ENCODE measurements at regions not wholly inside any gene's neighbourhood (a gene's known extent, or its start where the extent isn't known, plus 50 kb on each side); places are given as distances from the start of the nearest gene placed in this dataset.

DNA sequence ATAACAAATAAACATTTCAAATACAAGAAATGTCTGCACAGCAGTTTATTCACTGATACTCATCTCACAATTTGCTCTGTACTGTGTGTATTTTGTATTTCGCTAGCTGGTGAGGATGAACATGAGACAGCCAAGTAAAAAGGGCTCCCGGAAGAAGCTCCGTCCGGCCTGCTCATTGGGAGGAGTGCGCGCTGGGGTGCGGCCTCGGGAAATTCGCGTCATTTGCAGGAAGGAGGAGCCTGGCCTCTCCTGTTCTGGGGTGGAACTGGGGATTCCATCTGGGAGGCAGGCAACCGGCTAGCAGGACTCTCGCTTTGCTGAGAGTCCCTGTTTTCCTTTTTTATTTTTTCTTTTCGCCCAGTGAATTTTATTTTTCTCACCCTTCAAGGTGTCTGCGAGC is 368.4 kb upstream of the TMEM132C start:
- no peak for DNase-seq (ENCODE audit: low read depth in 2 of 2)

DNA sequence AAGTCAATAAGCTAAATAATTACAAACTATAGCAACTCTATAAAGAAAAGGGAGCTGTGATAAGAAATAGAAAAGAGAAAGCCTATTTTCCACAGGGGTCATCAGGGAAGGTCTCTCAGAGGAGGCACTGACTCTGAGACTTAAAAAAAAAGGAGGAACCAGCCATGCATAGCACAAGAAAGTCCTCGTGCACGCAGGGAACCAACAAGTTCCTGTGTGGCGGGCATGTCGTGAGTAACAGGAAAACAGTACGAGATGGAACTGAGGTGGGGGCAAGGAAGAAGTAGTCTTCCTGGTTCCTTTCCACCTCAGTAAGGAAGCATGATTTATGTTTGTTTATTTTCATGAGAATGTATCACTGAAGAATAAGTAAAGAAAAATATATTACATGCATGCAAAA is 367.0 kb upstream of the TMEM132C start:
- no peak for DNase-seq (ENCODE audit: low read depth in 2 of 2)

DNA sequence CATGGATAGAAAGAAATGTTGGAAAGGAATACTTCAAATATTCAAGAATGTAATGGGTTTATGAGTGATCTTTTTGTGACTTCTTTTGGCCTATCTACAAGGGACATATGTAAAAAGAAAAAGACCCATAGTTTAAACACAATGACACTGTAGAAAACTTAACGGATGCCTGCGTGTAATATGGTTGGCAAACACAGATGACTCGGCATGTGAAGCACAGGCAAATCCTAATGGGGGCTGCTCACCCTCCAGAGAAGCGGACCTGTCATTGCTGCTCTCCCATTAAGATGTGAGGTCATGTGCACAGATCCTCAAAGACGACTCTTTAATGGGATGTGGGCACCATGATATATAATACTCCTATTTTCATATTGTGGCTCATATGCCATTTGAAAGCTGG is 366.6 kb upstream of the TMEM132C start:
- DNase-seq (ENCODE audit: low read depth in 2 of 2) = no peak

DNA sequence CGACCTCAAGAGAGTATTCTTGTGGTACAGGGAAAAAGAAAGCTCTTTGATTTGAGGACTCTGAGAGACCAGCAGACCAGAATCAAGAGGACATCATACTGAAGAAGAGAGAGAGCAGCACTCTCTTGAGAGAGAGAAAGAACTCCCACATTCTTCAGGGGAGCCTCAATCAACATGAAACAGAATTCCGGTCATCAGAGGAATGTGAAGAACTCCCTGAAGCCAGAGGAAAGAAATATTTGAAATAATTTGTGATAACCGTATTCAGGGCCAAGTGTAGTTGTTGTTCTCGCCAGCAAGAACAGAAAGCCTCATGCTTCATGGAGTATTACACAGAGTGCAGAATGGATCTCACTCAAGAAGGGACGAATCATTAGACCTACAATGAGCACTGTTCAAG is 363.8 kb upstream of the TMEM132C start:
- no peak for DNase-seq (ENCODE audit: low read depth in 2 of 2)

DNA sequence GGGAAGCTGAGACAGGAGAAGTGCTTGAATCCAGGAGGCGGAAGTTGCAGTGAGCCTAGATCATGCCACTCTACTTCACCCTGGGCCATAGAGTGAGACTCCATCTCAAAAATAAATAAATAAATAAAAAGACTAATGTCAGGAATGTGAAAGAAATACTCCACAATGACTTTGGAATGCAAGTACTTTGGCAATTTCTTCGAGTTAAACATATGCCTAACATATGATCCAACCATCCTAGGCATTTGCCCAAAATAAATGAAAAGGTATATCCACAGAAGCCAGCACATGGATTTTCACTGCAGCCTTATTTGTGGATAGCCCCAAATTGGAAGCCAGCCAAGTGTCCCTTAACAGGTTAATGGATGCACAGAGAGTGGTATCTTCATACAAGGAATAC is 357.9 kb upstream of the TMEM132C start:
- no peak for DNase-seq (ENCODE audit: low read depth in 2 of 2)

DNA sequence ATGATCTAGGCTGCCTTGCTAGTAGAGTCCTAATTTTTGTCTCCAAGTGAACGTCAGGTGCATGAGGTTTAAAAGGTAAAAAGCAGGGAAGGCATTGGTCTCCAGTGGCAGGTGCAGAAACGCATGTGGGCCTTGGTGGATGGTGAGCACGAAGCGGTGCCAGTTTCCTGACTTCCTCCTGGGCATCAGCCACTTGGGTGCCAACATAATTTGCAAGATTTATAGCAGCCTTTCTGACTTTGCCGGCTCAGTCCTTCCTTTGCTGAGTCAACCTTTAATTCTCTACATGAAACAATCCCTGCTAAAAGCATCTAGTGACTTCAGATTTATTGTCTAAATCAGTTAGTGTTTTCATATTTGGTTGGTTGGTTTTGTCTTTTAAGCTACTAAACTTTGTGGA is 355.7 kb upstream of the TMEM132C start:
- no peak for DNase-seq (ENCODE audit: low read depth in 2 of 2)

DNA sequence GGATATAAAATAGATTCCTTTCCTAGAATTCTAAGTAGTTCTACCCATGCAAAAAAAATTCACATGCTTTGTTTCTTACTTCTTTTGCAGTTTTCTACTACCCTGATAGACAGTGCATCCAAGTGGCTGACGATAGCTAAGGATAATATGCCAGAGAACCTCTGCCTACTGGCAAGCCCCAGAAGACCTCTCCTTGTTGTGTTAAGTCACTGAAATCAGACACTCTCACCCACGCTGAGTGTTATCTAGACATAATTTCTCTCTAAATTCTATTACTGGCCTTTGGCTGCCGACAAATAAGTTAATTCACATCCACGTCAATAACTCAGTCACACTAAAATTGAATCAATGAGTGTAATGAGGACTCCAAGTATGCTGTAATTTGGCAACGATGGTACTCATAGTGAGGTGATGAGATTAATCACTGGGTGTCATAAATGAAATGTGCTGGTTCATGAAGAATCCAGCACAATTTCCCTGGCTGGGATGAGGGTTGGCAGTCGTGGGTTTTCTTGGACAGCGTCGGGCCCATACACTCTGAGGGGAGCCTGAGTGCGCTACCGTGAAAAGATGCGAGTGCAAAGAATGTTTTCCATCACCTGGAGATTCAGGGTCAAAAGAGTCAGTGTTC is 354.8 kb upstream of the TMEM132C start:
- no peak for DNase-seq (ENCODE audit: low read depth in 2 of 2)

DNA sequence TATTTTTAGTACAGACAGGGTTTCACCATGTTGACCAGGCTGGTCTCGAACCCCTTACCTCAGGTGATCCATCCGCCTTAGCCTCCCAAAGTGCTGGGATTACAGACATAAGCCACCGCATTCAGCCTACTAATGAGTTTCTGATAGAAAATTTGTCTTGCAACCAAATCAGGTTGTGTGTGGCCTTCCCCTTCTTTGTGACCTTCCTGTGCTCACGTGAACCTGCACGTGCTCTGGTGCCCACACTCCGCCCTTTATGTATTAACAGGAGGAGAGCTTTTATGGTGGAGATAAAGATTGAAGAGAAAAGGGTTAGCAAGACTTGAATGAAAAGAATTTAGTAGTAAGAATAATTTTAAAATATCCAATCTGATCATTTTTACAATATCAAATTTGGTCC is 343.5 kb upstream of the TMEM132C start:
- DNase-seq (ENCODE audit: low read depth in 2 of 2) = no peak

DNA sequence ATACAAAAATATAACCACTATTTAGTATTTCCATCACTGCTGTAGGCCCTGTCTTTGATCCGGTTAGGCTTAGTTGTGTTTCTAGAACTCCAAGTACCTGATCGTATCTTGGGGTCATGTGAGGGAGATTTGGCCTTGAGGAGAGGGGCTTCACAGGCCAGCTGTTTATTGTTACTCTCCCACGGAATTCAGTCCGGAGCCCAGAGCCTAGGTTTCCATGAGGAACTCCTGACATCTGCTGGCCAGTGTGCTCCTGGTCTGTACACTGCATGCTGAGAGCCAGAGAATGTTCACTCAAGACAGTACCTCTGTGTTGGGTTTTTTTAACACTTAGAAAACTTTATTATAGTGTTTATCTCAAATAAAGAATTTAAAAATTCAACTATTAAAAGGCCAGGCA is 341.0 kb upstream of the TMEM132C start:
- peak in 1 of 2 donors; percentile 6 for DNase-seq (ENCODE audit: low read depth in 2 of 2)

DNA sequence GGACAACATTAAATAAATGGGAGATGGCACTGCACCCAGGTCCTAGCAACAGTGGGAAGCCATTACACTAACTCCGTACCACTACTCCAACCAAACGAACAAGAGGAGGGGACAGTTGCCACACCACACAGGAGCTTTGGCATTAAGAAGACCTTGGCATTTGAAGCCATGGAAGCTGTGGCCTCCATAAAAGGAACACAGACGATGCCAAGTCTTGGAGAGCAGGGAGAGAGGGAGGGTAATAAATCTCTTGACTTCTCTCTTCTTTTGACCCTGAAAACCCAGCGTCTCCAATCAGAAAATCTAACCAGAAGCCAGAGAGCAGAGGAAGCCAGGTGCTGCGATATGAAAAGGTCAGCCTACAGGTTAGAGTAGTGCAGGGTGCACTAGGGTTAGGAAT is 338.8 kb upstream of the TMEM132C start:
- no peak for DNase-seq (ENCODE audit: low read depth in 2 of 2)

DNA sequence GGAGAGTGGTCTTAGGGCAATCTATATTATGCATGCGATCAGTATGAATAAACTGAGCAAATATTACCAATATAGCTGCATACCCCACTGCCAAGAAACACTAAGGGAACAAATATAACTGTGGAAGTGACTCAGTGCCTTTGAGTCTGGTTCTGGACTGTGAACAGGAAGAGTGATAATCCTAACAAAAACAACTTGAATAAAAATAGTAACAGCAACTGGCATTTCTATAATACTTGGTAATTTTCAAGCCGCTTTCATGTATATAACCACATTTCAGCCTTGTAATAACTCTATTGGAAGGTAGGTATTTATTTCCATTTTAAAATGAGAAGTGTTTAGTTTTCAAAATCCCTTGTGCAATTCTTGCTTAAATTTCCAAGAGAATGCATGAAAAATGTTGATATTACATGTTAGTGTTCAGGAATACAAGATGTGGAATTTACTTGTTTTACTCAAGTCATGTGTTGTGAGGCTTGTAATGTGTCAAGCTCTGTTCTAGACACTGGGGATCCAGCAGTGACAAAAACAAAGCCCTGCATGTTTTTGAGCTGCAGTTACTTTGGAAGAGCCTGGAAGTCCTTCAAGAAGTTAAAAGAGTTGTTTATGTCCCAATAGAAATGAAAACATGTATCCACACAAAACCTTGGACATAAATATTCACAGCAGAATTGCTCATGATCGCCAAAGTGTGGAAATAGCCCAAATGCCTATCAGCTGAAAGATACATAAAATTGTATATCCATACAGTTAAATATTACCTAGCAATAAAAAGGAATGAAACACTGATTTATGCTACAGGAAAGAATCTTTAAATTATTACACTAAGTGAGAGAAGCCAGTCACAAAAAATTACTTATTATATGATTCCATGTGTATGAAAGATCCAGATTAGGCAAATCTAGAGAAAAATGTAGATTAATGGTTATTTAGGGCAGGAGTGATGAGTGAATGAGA is 338.1 kb upstream of the TMEM132C start:
- peak in 1 of 2 donors; percentile 45 for DNase-seq (ENCODE audit: low read depth in 2 of 2)

DNA sequence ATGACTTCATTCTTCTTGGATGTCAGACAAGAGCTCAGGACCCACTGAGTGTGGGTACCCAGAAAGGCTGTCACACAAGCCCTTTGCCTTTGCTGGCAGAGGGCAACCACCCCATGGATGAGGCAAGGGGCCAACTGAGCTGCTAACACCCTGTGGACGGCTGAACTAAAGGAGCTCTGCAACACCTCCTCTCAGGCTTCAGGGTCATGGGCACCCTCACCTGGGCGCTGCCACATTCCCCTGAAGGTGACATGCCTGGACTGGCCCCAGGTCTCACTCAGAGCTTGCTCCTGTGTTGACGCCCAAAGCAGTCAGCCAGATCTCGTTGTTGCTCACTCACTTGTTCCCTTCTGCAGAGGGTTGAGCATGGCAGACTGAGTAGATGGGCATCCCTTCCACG is 336.8 kb upstream of the TMEM132C start:
- DNase-seq (ENCODE audit: low read depth in 2 of 2) = no peak

DNA sequence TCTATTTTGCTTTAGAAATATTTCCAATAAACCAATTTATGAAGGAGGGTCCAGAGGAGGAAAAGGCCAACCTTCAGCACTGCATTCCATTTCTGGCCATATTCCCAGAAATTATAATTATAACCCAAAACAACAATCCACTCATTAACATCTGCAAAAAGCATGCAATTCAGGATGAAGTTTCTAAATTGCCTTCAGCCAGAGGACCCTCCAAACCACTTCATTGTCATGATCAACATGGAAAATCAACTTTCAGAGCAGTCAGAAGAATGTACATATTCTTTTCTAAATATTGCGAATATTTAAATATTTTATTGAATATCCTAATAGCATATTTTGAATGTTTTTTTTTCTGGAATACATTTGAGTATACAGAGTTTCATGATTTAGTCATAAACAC is 332.6 kb upstream of the TMEM132C start:
- no peak for DNase-seq (ENCODE audit: low read depth in 2 of 2)

DNA sequence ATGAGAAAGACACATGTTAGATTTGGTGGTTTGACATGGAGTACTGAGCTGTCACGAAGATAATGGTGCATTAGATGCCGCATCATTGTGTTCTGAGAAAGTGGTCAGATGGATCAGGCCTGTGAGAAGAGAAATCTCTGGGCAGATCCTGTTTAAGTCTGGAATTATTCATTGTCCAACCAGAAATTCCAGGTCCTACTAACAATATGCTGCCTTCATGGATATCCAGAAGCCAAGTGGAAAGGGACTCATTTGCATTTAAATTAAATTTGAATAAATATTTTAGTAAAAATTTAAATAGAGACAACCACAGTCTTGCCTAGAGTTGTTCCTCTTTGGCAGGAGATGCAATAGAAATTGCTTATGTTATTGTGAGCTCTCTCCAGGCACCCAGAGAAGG is 330.5 kb upstream of the TMEM132C start:
- DNase-seq (ENCODE audit: low read depth in 2 of 2) = no peak

DNA sequence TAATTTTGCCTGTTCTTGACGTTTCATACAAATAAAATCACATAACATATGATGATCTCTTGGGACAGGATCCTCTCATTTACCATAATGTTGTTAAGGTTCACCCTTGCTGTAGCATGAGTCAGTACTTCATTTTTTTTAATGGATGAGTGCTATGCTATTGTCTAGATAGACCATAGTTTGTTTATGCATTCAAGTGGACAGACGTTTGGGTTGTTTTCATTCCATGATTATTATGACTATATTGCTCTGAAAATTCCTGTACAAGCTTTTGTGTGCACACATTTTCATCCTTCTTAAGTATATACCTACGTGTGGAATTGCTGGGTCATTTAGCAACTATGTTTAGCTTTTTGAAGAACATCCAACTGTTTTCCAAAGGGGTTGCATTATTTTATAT is 325.6 kb upstream of the TMEM132C start:
- no peak for DNase-seq (ENCODE audit: low read depth in 2 of 2)

DNA sequence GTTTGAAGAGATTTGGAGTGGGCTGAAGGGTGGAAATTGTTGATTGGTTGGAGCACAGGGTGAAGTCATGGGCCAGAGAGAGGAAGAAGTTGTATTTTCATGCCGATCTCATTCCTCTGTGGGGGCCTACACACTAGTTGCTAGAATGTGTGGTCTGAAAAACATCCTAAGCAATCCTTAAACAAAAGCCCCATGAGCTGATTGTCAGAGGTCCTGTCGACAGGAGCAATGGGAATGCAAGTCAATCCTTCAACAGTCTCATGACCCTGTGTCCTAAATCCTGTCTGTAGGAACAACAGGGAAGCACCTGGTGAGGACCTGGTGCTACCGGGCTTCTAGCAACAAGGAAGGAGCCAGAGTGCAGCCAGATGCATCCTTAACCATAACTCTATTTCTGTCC is 324.0 kb upstream of the TMEM132C start:
- DNase-seq (ENCODE audit: low read depth in 2 of 2) = no peak

DNA sequence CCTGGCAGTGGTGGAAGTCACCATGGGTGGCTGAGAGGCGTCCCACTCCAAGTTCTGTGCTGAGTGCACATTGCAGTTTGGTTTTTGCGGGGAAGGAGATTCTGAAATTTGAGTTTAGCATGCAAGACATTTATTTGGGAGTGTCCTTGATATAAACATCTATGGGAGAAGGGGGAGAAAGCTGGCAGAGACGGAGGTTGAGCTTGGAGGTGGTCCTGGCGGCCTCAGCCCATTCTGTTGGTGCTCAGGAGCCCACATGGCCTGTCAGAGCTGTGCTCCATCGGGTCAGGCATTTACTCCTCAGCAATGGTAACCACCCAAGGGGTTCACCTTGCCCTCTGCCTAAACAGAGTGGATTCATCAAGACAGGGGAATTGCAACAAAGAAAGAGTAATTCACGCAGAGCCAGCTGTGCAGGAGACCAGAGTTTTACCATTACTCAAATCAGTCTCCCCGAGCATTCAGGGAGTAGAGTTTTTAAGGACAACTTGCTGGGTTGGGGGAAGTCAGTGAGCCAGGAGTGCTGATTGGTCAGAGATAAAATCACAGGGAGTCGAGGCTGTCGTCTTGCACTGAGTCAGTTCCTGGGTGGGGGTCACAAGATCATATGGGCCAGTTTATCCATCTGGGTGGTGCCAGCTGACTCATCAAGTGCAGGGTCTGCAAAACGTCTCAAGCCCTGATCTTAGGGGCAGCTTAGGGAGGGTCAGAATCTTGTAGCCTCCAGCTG is 323.3 kb upstream of the TMEM132C start:
- no peak for DNase-seq (ENCODE audit: low read depth in 2 of 2)

DNA sequence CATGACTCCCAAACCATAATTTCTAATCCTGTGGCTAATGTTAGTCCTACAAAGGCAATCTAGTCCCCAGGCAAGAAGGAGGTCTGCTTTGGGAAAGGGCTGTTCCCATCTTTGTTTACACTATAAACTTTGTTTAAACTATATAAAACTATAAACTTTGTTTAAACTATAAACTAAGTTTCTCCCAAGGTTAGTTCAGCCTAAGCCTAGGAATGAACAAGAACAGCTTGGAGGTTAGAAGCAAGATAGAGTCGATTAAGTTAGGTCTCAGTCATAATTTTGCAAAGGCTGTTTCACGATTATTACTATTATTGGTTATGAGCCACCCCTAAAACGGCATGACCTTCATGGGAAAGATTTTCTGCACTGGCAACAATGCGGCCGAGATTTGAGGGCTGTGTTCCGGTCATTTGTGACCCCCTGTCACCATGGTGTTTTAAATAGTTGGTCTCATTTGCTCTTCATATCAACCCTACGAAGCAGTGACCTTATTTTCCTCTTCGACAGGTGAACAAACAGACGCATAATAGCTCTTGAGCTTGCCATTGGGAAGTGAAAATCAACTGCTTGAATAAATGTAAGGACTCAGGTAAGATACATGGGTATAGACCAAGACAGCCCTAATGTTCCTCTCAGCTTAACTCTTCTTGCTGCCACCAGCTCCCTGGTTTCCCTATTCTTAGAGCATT is 322.6 kb upstream of the TMEM132C start:
- DNase-seq (ENCODE audit: low read depth in 2 of 2) = no peak

DNA sequence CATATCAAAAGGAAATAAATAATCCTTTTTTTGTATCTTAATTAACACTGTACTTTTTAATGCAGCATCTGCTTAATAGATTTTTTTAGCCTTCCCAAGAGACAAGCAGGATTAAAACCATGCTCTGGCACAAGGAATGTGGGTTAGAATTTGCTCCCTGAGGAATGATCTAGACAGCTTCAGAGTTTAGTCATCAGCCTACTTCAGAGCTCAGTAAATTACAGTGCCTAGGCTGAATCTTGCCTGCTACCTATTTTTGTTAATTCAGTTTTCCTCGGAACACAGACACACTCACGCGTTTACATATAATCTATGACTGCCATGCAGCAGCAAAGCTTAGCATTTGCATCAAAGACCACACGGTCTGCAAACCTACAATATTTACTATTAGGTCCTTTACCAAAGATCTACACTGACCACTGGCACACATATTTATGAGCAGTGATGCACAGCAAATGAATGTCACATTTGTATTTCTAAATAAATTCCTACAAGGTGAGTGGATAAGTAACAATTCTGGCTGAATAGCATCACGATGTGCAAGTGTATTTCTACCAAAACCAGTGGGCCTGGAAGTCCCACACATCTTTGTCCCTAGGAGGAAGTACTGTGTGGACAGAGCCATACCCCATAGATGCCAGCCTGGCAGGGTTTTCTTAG is 309.8 kb upstream of the TMEM132C start:
- no peak for DNase-seq (ENCODE audit: low read depth in 2 of 2)

DNA sequence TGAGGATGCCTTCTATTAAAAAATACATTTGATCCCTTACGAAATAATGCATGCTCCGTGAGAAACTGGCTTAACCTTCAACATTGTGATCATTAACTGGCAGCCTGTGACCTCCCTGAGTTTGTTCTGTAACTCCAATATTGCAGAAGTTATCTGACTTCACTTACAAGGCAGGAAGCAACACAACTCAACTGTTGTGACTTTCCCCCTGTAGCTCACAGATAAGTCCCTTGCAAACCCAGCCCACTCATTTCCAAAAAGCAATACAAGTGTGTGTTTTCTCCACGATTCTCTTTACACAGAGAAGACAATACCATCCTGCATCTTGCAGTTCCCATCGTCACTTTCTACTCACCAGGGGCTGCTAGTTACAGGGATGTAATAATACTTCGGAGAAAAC is 304.7 kb upstream of the TMEM132C start:
- no peak for DNase-seq (ENCODE audit: low read depth in 2 of 2)

DNA sequence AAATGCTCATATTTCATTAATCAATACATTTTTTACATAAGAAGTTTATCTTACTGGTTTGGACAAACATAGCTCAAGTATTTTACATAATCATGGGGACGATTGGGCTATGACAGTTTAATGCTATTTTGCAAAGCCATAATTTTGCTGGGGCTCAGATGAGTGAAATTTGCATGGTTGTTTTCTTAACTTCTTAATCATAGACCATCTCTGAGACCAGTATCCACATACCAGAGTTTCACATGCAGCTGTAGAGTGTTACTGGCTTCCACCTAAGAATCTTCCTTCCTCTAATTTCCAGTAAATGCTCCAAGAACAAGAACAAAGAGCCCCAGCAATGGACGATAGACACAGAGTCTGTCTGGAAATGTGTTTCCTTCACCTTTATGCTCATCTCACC is 303.0 kb upstream of the TMEM132C start:
- DNase-seq (ENCODE audit: low read depth in 2 of 2) = no peak
